Prostate gland (tissue), 2 donors: ENCODE measurements at regions not wholly inside any gene's neighbourhood (a gene's known extent, or its start where the extent isn't known, plus 50 kb on each side); places are given as distances from the start of the nearest gene placed in this dataset.

Experiments used
- POLR2A ChIP-seq: fragments of 450-650 bp; IDR thresholded peaks from one replicate; pipeline ENCODE4 v1.6.1; 2016; ENCODE audit warnings: antibody characterized with exemption, mild to moderate bottlenecking
- TF ChIP-seq, protein P1 (sequence below), 4 experiments: fragments of 200-600 bp in 2 of 4; fragments of 450-650 bp in 2 of 4; sonication (generic) in 2 of 4; IDR thresholded peaks; 1 replicate in 3 of 4; 2 replicates in 1 of 4; pipeline ENCODE4 v1.5.1; 2016 to 2019; ENCODE audit warnings: antibody characterized with exemption in 4 of 4, mild to moderate bottlenecking in 2 of 4, moderate library complexity in 2 of 4

DNA sequence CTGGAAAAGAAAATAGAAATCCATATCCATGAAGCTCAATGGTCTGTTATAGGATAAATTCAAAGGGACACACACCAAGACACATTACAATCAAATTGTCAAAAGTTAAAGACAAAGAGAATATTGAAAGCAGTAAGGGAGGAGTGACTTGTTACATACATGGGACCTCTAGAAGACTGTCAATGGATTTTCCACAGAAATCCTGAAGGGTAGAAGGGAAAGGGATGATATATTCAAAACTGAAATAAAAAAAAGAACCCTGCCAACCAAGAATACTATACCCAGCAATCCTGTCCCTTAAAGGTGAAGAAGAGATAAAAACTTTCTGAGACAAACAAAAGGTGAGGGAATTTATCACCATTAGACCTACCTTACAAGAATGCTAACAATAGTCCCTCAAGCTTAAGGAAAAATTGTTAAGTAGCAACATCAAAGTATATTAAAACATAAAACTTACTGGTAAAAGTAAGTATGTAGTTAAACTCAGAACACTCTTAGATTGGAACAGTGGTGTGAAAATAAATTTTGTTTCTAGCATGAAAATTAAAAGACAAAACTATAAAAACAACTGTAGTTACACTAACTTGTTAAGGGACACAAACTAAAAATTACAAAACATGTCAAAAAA, 103.2 kb upstream of the APP start:
- TF ChIP-seq, protein P1, sequence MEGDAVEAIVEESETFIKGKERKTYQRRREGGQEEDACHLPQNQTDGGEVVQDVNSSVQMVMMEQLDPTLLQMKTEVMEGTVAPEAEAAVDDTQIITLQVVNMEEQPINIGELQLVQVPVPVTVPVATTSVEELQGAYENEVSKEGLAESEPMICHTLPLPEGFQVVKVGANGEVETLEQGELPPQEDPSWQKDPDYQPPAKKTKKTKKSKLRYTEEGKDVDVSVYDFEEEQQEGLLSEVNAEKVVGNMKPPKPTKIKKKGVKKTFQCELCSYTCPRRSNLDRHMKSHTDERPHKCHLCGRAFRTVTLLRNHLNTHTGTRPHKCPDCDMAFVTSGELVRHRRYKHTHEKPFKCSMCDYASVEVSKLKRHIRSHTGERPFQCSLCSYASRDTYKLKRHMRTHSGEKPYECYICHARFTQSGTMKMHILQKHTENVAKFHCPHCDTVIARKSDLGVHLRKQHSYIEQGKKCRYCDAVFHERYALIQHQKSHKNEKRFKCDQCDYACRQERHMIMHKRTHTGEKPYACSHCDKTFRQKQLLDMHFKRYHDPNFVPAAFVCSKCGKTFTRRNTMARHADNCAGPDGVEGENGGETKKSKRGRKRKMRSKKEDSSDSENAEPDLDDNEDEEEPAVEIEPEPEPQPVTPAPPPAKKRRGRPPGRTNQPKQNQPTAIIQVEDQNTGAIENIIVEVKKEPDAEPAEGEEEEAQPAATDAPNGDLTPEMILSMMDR (IDR thresholded peaks at IDR 0.05) = no peak
- no peak for TF ChIP-seq POLR2A
